Liver (tissue), 8 donors: ENCODE measurements at regions not wholly inside any gene's neighbourhood (a gene's known extent, or its start where the extent isn't known, plus 50 kb on each side); places are given as distances from the start of the nearest gene placed in this dataset.

Source experiments
- DNase-seq: peaks from one replicate; pipeline ENCODE4 v3.0.0-alpha.2; 2017; ENCODE audit warnings: low spot score
- H3K27ac ChIP-seq, 2 donors: one replicate each; pipeline ENCODE4 v1.7.0; 2013; ENCODE audit warnings: inconsistent platforms in 2 of 2, low read length in 2 of 2, control low read depth in 1 of 2, low read depth in 1 of 2, mild to moderate bottlenecking in 1 of 2
- H3K27me3 ChIP-seq, 4 donors: one replicate each; pipeline versions ENCODE4 v1.6.1 to v1.7.0; 2013; ENCODE audit warnings: low read length in 3 of 4, inconsistent platforms in 1 of 4, mild to moderate bottlenecking in 1 of 4, moderate library complexity in 1 of 4; ENCODE audit not compliant: control insufficient read depth in 4 of 4, insufficient read depth in 4 of 4
- H3K36me3 ChIP-seq, 4 donors: one replicate each; pipeline versions ENCODE4 v1.6.1 to v1.7.0; 2013; ENCODE audit warnings: low read length in 3 of 4, mild to moderate bottlenecking in 3 of 4, low read depth in 1 of 4, moderate library complexity in 1 of 4; ENCODE audit not compliant: control insufficient read depth in 4 of 4, insufficient read depth in 3 of 4
- H3K4me1 ChIP-seq, 4 donors: one replicate each; pipeline versions ENCODE4 v1.6.1 to v1.7.0; 2013; ENCODE audit warnings: low read length in 3 of 4, mild to moderate bottlenecking in 3 of 4, moderate library complexity in 1 of 4; ENCODE audit not compliant: control insufficient read depth in 4 of 4, insufficient read depth in 4 of 4
- H3K4me3 ChIP-seq, 3 donors: one replicate each; pipeline versions ENCODE4 v1.6.1 to v1.7.0; 2013; ENCODE audit warnings: low read length in 3 of 3, control low read depth in 1 of 3, low read depth in 1 of 3, mild to moderate bottlenecking in 1 of 3
- H3K9ac ChIP-seq, 2 donors: one replicate each; pipeline ENCODE4 v1.7.0; 2013; ENCODE audit warnings: low read length in 2 of 2, mild to moderate bottlenecking in 2 of 2, moderate library complexity in 2 of 2, control low read depth in 1 of 2, low read depth in 1 of 2
- H3K9me3 ChIP-seq, 4 donors: one replicate each; pipeline versions ENCODE4 v1.6.1 to v1.7.0; 2013; ENCODE audit warnings: low read length in 3 of 4; ENCODE audit not compliant: control insufficient read depth in 4 of 4
- ATF3 ChIP-seq: IDR thresholded peaks from 2 replicates; pipeline ENCODE4 v1.6.1; 2016; ENCODE audit warnings: antibody characterized with exemption
- CTCF ChIP-seq: fragments of 150-350 bp; IDR thresholded peaks from 2 replicates; pipeline ENCODE4 v1.5.1; 2017; ENCODE audit warnings: improper control_type of control experiment, low read depth, low read length; ENCODE audit not compliant: missing input control
- EGR1 ChIP-seq, 2 donors: IDR thresholded peaks; 2 replicates each; pipeline ENCODE4 v1.6.1; 2016 to 2018; ENCODE audit warnings: antibody characterized with exemption in 2 of 2, low read depth in 2 of 2
- FOXA1 ChIP-seq: IDR thresholded peaks from 2 replicates; pipeline ENCODE4 v1.6.1; 2016; ENCODE audit warnings: antibody characterized with exemption
- FOXA2 ChIP-seq: IDR thresholded peaks from 2 replicates; pipeline ENCODE4 v1.6.1; 2016; ENCODE audit warnings: antibody characterized with exemption
- GABPA ChIP-seq, 2 donors: IDR thresholded peaks in 1 of 2; conservative IDR thresholded peaks in 1 of 2; 2 replicates each; pipeline ENCODE4 v1.6.1; 2016; ENCODE audit warnings: antibody characterized with exemption in 2 of 2, mild to moderate bottlenecking in 1 of 2, moderate library complexity in 1 of 2
- HNF4A ChIP-seq, 2 donors: conservative IDR thresholded peaks; 2 replicates each; pipeline ENCODE4 v1.6.1; 2016; ENCODE audit warnings: antibody characterized with exemption in 2 of 2, mild to moderate bottlenecking in 2 of 2
- HNF4G ChIP-seq: IDR thresholded peaks from 2 replicates; pipeline ENCODE4 v1.6.1; 2016; ENCODE audit warnings: antibody characterized with exemption
- JUND ChIP-seq, 2 donors: IDR thresholded peaks; 2 replicates each; pipeline ENCODE4 v1.6.1; 2016; ENCODE audit warnings: antibody characterized with exemption in 2 of 2
- MAX ChIP-seq: IDR thresholded peaks from 2 replicates; pipeline ENCODE4 v1.6.1; 2016; ENCODE audit warnings: antibody characterized with exemption
- NR2F2 ChIP-seq: IDR thresholded peaks from 2 replicates; pipeline ENCODE4 v1.6.1; 2016; ENCODE audit warnings: antibody characterized with exemption
- RAD21 ChIP-seq, 2 donors: IDR thresholded peaks; 2 replicates each; pipeline ENCODE4 v1.6.1; 2016; ENCODE audit warnings: antibody characterized with exemption in 2 of 2, mild to moderate bottlenecking in 2 of 2
- REST ChIP-seq: IDR thresholded peaks from 2 replicates; pipeline ENCODE4 v1.6.1; 2016; ENCODE audit warnings: antibody characterized with exemption, mild to moderate bottlenecking
- RXRA ChIP-seq, 2 donors: IDR thresholded peaks; 2 replicates each; pipeline ENCODE4 v1.6.1; 2017 to 2018; ENCODE audit warnings: antibody characterized with exemption in 2 of 2, mild to moderate bottlenecking in 1 of 2
- SP1 ChIP-seq: IDR thresholded peaks from 2 replicates; pipeline ENCODE4 v1.6.1; 2018; ENCODE audit warnings: antibody characterized with exemption, mild to moderate bottlenecking
- TAF1 ChIP-seq: conservative IDR thresholded peaks from 2 replicates; pipeline ENCODE4 v1.6.1; 2016; ENCODE audit warnings: antibody characterized with exemption, mild to moderate bottlenecking
- YY1 ChIP-seq: IDR thresholded peaks from 2 replicates; pipeline ENCODE4 v1.6.1; 2016; ENCODE audit warnings: antibody characterized with exemption, mild to moderate bottlenecking
- WGBS: extraction: QIAGEN DNeasy Blood & Tissue Kit; methylation state at CpG from one replicate; pipeline ENCODE4 v1.1.7; 2013; 5-methylcytosine and 5-hydroxymethylcytosine counted together
- TF ChIP-seq, protein P1 (sequence below): IDR thresholded peaks from 2 replicates; pipeline ENCODE4 v1.6.1; 2016; ENCODE audit warnings: antibody characterized with exemption
- donor health status: healthy.
- donor health status: healthy.
- donor health status: healthy.
- donor health status: healthy.
- donor health status: healthy.

DNA sequence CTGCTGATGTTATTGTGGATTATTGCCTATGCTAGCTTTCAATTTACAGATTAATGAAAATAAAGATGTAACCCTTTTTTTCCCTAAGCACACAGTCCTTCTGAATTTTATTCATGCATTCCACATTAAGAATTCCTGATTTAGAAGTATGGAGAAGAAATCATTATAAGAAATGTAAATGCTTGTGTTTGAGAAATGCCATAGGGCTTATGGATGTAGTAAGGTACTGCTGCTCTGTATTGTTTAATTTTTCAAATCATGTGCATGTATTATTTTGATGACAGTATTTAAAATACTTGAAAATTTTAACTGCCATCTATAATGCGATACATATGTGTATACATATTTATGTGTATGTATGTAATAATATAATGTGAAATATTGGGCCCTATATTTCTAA lies 167.1 kb upstream of the SOX5 start:
- no peak overlapping the region for H3K9ac ChIP-seq
- peaks cover 0 to 2% (median 0%) of the 10 kb centered on the region in 4 donors for H3K4me1 ChIP-seq
- 0% methylated on average over 1 of the region's 1 CpG for WGBS
- no peaks in the 10 kb centered on the region for H3K27me3 ChIP-seq
- no peak for DNase-seq
- no peaks in the 10 kb centered on the region for H3K9me3 ChIP-seq
- no peak overlapping the region for H3K27ac ChIP-seq
- H3K4me3 ChIP-seq = no peak overlapping the region
- no peaks in the 10 kb centered on the region for H3K36me3 ChIP-seq
- TF ChIP-seq RXRA (IDR thresholded peaks at IDR 0.05) (no peak), NR2F2 (no peak), RAD21 (IDR thresholded peaks at IDR 0.05) (no peak), CTCF (no peak), GABPA (IDR thresholded peaks at IDR 0.05 in 1 of 2, conservative IDR thresholded peaks at IDR 0.05 in 1 of 2) (no peak), HNF4G (no peak), MAX (no peak), EGR1 (IDR thresholded peaks at IDR 0.05; ENCODE audit: low read depth in 2 of 2) (no peak), HNF4A (conservative IDR thresholded peaks at IDR 0.05) (no peak), REST (no peak)

- TF ChIP-seq SP1 = no peak
- TF ChIP-seq HNF4A (conservative IDR thresholded peaks at IDR 0.05) = no peak
- no peak for TF ChIP-seq YY1
- TF ChIP-seq TAF1 = no peak
- TF ChIP-seq FOXA1 = no peak
- no peak for TF ChIP-seq RXRA (IDR thresholded peaks at IDR 0.05)
- no peak for TF ChIP-seq EGR1 (IDR thresholded peaks at IDR 0.05; ENCODE audit: low read depth in 2 of 2)
- TF ChIP-seq JUND (IDR thresholded peaks at IDR 0.05) = no peak
- TF ChIP-seq HNF4G = no peak
- TF ChIP-seq MAX = no peak
- TF ChIP-seq FOXA2 = no peak
- TF ChIP-seq NR2F2 = no peak
- no peak for TF ChIP-seq REST
- TF ChIP-seq, protein P1, sequence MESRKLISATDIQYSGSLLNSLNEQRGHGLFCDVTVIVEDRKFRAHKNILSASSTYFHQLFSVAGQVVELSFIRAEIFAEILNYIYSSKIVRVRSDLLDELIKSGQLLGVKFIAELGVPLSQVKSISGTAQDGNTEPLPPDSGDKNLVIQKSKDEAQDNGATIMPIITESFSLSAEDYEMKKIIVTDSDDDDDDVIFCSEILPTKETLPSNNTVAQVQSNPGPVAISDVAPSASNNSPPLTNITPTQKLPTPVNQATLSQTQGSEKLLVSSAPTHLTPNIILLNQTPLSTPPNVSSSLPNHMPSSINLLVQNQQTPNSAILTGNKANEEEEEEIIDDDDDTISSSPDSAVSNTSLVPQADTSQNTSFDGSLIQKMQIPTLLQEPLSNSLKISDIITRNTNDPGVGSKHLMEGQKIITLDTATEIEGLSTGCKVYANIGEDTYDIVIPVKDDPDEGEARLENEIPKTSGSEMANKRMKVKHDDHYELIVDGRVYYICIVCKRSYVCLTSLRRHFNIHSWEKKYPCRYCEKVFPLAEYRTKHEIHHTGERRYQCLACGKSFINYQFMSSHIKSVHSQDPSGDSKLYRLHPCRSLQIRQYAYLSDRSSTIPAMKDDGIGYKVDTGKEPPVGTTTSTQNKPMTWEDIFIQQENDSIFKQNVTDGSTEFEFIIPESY = no peak
- TF ChIP-seq CTCF = no peak
- no peak for TF ChIP-seq ATF3
- 89% methylated on average over 2 of the region's 2 CpGs for whole genome bisulfite sequencing
- DNase-seq = no peak
These were observed 164.2 kb upstream of the SOX5 start for GRCh38 chr12:24113701-24114100.

More at GRCh38 chr12:24113701-24114100, 164.2 kb upstream of the SOX5 start:
- H3K36me3 ChIP-seq = no peaks in the 10 kb centered on the region
- no peak overlapping the region for H3K9ac ChIP-seq
- no peak overlapping the region for H3K27ac ChIP-seq
- no peak overlapping the region for H3K4me3 ChIP-seq
- H3K4me1 ChIP-seq = peaks cover 0 to 2% (median 0%) of the 10 kb centered on the region in 4 donors
- H3K9me3 ChIP-seq = no peaks in the 10 kb centered on the region
- H3K27me3 ChIP-seq = no peaks in the 10 kb centered on the region
